Medulla oblongata (tissue), 1 donor: ENCODE measurements at regions not wholly inside any gene's neighbourhood (a gene's known extent, or its start where the extent isn't known, plus 50 kb on each side); places are given as distances from the start of the nearest gene placed in this dataset.

Source experiments
- DNase-seq: peaks from one replicate; pipeline ENCODE4 v3.0.0-alpha.2; 2015; ENCODE audit errors: extremely low spot score

GRCh38 chr6:29884261-29884660 lies 56.6 kb downstream of the HLA-G start:
- no peak for DNase-seq

- DNase-seq = no peak
Observed at GRCh38 chr6:29886701-29887100, 55.6 kb upstream of the HLA-A start.

- DNase-seq = peak; percentile 34
Observed at GRCh38 chr6:29887330-29887818, 55.0 kb upstream of the HLA-A start.

DNA sequence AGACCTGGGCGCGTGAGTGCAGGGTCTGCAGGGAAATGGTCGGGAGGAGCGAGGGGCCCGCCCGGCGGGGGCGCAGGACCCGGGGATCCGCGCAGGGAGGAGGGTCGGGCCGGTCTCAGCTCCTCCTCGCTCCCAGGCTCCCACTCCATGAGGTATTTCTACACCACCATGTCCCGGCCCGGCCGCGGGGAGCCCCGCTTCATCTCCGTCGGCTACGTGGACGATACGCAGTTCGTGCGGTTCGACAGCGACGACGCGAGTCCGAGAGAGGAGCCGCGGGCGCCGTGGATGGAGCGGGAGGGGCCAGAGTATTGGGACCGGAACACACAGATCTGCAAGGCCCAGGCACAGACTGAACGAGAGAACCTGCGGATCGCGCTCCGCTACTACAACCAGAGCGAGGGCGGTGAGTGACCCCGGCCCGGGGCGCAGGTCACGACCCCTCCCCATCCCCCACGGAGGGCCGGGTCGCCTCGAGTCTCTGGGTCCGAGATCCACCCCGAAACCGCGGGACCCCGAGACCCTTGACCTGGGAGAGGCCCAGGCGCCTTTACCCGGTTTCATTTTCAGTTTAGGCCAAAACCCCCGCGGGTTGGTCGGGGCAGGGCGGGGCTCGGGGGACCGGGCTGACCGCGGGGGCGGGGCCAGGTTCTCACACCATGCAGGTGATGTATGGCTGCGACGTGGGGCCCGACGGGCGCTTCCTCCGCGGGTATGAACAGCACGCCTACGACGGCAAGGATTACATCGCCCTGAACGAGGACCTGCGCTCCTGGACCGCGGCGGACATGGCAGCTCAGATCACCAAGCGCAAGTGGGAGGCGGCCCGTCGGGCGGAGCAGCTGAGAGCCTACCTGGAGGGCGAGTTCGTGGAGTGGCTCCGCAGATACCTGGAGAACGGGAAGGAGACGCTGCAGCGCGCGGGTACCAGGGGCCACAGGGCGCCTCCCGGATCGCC lies 54.2 kb upstream of the HLA-A start:
- DNase-seq = peak; percentile 67
